ENCODE measurements at regions not wholly inside any gene's neighbourhood (a gene's known extent, or its start where the extent isn't known, plus 50 kb on each side); places are given as distances from the start of the nearest gene placed in this dataset.

DNA sequence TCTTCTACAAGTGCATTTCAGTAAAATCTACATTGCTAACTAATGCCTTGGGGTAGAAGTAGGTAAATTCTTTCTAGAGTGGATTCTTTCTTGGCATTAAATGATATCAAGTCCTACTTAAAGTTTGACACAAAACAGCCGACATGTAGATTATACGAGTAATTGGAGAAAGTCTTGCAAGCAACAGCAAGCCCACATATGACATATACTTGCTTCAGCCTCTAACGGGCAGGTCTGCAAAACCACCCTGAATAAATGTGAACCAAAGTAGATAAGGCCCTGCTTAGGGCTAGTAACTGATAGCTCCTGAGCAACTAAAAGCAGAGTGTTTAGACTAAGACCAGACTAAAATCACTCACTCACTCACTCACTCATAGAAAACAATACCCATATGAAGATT lies 203.2 kb downstream of the LTN1 start:
- no peak for DNase-seq (ENCODE audit: low read depth in 2 of 2)

DNA sequence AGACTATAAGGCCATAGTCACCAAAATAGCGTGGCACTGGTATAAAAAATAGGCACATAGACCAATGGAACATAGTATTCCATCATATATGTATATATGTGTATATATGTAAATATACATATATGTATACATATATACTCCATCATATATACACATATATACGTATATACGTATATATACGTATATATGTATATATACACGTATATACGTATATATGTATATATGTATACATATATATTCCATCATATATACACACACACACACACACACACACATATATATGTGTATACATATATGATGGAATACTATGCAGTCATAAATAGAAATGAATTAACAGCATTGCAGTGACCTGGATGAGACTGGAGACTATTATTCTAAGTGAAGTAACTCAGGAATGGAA lies 204.6 kb downstream of the LTN1 start:
- no peak for DNase-seq (ENCODE audit: low read depth in 2 of 2)

DNA sequence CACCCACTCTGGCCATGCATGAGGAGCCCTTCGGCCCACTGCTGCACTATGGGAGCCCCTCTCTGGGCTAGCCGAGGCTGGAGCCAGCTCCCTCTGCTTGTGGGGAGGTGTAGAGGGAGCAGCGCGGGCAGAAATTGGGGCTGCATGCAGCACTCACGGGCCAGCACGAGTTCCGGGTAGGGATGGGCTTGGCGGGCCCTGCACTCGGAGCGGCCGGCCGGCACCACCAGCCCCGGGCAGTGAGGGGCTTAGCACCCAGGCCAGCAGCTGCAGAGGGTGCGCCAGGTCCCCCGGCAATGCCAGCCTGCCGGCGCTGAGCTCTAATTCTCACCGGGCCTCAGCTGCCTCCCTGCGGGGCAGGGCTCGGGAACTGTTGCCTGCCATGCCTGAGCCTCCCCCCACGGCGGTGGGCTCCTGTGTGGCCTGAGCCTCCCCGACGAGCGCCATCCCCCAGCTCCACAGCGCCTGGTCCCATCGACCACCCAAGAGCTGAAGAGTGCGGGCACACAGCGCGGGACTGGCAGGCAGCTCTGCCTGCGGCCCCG lies 209.0 kb downstream of the LTN1 start:
- no peak for DNase-seq (ENCODE audit: low read depth in 2 of 2)

DNA sequence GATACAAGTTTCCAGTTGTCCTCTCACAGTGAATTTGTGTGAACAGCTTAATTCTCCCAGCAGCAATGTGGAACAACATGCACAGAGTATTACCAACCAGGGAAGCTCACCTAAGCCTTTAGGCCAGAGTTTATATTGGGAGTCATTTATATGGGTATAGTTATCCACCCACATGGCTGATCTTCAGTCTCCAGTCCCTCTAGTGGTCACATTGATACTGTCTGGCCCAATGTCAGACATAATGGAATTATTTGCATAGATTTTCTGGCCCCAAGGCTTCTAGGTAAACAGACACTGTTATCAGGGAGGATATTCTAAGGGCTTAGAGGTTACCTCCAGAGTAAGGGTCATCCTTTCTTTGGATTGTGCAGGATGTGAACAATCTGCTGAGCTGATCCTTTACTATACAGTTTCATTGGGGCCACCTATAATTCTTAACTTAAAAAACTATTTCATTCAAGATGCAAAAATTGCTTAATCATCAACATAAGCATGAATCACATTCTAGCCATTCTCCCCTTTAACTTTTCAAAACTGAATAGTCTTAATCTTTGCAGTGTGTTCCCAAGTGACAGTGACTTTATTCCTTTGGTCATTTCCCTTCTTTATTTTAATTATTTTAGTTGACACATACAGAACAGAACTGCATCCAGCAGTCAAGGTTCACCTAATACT lies 210.9 kb downstream of the LTN1 start:
- DNase-seq (ENCODE audit: low read depth in 2 of 2): no peak

DNA sequence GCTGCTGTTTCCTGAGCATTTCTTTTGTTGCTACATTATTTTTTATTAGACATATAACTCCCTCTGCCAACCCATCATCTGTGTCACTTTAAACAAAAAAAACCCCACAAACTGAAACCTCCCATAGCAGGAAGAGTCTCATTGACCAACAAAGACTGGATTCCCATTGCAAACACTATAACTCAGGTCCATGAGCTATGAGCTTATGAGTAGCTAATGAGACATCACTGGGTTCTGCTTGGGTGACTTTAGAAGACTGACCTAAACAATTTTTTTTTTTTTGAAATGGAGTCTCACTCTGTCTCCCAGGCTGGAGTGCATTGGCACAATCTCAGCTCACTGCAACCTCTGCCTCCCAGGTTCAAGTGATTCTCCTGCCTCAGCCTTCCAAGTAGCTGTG lies 212.8 kb downstream of the LTN1 start:
- no peak for DNase-seq (ENCODE audit: low read depth in 2 of 2)

DNA sequence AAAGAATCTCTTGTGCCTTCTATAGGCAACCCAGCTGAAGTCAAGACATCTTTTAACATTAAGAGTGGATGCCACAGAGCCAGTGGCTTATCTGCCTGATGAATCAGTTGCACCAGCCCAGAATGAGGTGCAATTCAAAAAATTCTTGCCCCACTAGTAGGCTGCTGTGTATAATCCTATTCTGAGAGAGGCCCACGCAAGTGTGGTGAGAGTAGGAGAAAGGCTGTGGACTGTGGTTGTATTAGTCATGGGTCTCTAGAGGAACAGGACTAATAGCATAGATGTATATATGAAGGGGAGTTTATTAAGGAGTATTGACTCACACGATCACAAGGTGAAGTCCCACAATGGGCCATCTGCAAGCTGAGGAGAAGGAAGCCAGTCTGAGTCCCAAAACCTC lies 216.4 kb downstream of the LTN1 start:
- DNase-seq (ENCODE audit: low read depth in 2 of 2): peak; percentile 23 to 40

DNA sequence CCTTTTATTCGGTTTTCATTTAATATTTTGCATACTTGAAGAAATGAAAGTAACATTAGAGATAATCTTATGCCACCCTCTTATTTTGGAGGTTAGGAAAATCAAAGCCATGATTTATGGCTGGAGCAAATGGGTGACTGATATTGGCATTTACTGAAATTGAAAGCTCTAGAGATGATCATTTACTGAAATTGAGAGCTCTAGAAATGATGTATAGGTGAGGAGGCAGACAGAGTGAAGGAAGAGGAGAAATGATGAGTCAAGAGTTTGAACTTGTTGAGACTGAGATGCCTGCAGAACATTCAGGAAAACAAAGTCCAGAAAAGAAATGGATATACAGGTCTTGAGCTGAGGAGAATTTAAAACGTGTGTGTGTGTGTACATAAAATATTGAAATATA lies 217.6 kb downstream of the LTN1 start:
- DNase-seq (ENCODE audit: low read depth in 2 of 2): no peak

DNA sequence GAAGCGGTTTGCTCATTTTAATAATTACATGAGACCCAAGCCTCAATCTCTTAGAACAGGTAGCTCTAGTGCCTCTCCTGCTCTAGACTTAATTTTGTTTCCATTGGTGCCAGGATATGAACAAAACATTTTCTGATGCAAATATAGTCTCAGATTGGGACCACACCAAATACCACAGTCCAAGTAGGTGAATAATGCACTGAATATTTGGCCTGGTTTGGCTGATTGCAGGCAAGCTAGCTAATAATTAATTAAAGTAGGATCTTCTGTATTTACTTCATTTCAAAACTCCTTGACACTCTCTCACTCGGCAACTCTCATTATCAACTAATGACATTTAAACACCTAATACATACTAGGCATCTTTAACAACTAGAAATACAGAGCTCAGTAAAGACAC lies 219.6 kb downstream of the LTN1 start:
- no peak for DNase-seq (ENCODE audit: low read depth in 2 of 2)

DNA sequence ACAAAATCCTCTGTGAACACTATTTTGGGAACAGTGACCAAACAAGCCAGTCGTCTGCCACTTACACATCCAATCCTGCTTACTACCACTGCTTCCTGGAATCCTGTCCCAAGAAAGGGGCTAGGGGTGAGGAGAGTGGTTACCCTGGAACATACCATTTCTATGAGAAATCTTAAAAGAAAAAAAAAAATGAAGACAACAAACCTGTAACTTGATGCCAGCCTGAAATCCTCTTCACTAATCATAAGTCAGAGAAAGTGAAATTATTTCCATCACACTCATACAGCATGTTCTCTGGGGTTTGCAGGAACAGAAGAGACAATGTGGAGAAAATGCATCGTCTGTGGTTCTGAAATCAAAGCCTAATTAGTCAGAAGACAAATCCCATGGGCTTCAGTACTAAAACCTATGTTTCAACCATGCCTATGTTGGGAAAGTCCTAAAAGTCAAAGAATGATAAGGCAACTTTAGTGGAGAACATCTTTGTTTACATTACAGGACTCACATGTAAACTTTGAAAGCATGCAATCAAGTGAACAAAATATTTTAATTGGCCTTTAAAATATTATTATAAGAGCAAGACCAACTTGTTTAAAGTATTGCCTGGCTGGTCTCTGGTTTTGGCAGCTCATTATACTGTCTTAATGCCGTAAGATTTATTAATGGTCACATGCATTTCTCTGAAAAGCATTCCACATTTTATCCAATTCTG lies 220.7 kb downstream of the LTN1 start:
- DNase-seq (ENCODE audit: low read depth in 2 of 2): no peak

DNA sequence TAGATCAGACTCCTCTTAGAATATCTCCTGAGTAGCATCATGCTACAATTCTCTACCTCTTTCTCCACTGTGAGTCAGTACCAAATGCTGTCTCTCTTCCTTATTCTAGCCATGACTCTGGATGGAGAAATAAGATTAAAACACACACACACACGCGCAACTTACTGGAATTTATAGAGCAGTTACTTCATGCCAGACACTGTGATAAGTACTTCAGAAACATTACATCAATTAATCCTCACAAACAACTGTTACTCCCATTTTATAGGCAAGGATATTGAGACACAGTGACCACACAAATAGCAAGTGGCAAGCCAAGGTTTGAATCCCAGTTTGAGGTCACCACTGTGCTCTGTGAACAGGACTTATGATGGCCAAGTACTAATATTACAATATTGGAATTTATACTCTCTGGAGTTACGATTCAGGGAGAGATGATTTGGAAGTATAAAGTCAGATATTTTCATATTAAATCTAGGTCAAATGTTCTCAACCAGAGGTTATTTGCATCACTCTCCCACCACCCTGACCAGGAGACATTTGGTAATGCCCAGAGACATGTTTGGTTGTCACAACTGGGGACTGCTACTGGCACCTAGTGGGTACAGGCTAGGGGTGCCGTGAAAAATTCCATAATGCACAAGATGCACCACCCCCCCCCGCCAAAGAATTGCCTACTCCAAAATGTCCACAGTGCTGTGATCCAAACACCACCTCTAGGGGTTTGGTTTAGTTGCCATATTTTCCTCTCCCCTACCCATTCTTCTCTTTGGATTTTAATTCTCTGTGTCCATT lies 221.6 kb downstream of the LTN1 start:
- DNase-seq (ENCODE audit: low read depth in 2 of 2): no peak

DNA sequence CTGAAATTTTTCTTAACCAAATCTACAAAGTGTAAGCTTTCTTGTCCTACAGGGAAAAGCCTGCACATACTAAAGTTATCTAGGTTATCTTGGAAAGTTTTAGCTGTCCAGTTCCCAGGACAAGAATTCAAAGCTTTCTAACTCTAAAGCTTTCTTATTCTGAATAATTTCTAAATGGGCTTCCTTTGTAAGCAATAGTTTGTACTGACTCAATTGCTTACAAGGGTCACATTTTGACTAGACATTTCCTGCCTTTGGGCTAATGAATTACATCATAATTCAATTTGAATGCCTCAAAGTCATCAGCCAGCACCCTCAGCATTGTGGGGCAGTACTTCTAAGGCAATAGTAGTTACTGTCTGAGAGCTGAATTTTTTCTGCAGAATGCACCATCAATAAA lies 223.0 kb downstream of the LTN1 start:
- DNase-seq (ENCODE audit: low read depth in 2 of 2): no peak

DNA sequence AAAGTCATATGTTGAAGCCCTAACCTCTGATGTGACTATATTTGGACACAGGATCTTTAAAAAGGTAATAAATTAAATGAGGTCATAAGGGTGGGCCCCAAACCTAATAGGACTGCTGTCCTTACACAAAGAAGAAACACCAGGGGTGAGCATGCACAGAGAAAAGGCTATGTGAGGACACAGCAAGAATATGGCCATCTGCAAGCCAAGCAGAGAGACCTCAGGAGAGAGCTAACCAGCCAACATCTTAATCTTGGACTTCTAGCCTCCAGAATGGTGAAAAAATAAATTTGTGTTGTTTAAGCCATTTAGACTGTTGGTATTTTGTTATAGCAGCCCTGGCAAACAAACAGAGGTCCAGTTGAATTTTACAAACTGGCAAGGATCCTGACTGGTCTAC lies 223.9 kb downstream of the LTN1 start:
- no peak for DNase-seq (ENCODE audit: low read depth in 2 of 2)

DNA sequence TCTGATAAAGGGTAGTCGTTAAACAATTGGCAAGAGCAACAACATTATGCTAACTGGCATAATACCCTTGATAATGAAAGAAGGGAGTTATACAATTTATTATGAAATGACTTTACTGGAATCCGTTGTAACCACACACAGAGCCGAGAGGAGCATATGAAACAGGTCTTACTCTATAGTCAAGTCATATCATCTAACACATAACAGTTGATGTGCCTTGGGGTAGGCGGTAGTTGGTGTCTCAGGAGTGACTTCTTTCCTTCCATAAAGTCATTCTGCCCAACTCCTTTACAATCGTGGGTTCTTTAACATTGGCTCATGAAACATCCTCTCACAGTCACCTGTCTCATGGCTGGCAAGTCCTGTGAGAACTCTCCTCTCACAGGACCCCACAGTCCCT lies 225.2 kb downstream of the LTN1 start:
- no peak for DNase-seq (ENCODE audit: low read depth in 2 of 2)

DNA sequence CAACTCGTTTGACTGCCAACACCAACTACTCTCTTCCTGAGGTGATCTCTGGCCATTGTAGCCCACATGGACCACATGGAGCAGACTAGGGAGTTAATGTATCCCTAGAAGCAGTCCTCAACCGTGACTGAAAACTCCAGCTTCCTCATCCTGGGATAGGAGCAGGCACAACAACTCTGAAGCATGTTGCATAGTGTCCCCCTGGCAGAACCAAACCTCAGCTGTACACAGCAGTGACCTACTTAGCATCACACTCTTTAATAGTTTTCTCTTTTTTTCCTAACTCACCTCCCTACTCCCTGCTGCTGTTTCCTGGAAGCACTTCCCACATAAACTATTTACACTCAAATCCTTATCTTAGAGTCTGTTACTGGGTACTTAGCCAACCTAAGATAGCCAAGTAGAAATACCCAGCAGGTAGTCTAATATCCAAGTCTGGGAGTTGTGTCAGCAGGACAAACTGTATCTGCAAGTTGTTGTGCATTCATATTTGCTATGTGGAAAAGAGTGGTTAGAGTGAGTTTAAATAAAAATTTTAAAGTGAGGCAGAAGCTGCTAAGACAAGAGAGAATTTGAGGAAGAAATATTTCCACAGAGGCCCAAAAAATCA lies 228.8 kb downstream of the LTN1 start:
- no peak for DNase-seq (ENCODE audit: low read depth in 2 of 2)

DNA sequence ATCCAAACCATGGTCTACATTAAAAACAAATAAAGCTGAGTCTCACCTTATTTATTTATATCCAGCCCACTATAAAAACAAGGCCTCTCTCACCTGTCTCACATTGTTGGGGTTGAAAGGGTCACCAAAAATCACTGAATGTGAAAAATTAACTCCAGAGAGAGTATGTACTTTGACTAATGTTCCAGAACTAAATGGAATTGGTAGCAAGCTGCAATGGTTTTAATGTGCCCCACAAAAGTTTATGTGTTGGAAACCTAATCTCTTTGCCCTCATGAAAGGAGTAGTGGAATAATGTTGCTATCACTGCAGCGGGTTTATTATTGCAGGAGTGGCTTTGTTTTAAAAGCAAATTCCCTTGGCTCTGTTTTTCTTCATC lies 230.3 kb downstream of the LTN1 start:
- DNase-seq (ENCODE audit: low read depth in 2 of 2): no peak

DNA sequence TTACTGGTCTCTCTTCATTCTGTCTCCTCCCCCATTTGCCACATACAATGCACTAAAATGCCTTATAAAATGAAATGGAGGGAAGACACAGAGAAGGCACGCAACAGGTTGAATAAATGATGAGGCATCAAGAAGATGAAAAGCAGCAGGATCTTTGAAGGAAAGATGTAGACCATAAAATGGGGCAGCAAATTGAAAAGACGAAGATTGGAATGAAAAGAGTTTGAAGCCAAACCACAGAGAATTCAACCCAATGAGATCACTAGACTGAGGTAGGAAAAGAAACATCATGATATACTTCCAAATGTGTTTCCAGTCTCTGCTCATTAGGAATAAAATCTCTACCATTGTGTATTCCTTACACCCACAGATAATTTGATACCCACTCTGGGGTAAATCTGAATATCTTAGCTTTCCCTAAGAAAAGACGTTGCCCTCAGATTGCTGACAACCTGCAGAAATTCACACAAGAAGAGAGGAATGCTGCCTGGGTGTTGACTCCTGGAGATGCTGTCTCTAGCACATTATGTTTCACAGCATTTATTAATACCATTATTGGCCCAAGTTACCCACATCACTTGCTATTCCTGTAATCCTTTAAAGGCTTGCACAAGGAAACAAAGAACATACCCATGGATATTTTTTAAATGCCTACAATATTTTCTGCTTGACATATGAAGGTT lies 230.9 kb downstream of the LTN1 start:
- no peak for DNase-seq (ENCODE audit: low read depth in 2 of 2)

DNA sequence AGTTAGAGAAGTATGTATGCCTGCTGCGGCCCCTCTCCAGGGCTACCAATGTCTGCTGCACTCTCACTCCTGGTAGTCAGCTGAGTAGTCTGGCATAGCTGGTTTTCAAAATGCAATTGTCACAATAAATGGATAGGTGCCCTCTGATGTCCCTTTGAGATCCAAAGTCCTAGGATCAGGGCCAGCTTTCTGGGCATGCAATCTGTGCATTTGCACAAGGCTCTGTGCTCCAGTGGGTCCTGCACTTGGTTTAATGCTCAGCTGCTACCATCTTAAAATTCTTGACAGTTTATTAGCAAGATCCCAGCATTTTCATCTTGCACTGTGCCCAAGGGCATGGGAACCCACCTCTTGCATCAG lies 233.8 kb downstream of the LTN1 start:
- DNase-seq (ENCODE audit: low read depth in 2 of 2): no peak

DNA sequence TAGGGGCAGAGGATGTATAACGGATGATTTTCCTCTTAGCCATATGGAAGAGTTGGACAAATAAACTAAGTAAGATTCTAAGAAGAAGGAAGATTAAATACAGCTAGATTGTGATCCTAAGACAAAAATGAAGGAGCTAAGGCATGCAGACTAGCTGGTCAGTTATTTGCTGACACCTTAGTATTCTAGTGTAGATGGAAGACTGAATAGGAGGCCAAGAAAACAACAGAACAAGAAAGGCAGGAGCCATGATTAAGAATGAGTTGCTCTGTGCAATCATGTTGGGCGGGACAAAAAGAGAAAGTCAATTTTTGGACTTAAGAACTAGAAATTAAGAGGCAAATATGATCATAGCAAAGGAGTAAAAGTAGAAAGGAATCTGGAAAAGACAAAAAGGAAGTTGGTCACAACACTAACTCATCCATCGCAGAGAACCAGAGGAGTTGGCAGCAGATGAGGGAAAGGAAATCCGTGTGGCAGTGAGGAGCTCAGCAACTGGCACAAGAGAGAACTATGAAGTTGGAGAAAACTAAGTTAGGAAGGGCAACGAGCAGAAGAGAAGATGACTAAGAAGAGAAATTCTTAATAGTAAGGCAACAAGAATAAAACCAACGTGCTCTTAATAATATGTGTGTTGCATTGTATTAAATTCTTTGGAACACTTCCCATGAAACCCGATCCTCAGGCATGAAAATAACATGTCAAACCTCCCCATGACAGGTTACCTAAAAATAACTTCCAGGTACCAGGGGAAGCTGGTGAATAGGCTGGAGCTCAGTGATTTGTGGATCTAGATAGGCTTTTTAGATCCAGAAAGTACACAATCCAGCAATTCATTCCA lies 234.4 kb downstream of the LTN1 start:
- DNase-seq (ENCODE audit: low read depth in 2 of 2): no peak

DNA sequence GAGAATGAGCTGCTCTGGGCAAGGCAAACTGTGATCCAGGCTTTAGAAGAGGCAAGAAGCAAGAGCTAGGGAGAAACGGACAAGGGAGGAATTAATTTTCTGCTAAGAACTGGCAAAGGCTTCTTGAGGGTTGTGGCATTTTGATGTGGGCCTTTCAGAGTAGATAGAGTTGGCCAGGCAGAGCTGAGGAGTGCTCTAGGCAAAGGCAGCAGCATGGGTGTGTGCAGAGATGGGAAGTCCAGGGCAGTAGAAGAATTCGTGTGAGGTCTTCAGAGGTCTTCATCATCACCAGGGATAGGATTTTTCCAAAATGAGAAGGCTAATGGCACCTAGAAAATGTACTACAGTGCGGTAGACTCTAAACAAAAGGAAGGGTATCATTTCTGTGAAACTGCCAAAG lies 237.8 kb downstream of the LTN1 start:
- DNase-seq (ENCODE audit: low read depth in 2 of 2): no peak

DNA sequence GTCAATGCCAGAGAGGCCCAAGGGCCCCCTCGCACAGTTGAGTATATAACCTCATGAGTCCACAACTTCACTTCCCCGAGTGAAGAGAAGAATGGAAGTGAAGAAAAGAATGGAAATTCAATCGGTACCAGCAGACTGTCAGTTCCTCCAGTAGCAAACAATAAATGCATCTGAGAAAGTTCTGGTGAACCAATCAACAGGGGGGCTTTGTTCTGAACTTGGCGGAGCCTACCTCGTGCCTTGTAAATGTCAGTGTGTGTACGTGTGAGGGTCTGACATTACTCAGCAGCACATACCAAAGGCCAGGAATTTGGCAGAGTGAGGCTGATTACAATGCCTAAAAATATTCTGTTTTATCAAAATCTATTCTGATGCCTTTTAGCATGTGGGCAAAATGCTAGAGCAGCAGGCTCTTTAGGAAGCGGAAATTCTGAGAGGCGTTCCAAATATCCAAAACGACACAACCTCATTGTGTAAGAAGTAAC lies 238.5 kb downstream of the LTN1 start:
- DNase-seq (ENCODE audit: low read depth in 2 of 2): no peak

DNA sequence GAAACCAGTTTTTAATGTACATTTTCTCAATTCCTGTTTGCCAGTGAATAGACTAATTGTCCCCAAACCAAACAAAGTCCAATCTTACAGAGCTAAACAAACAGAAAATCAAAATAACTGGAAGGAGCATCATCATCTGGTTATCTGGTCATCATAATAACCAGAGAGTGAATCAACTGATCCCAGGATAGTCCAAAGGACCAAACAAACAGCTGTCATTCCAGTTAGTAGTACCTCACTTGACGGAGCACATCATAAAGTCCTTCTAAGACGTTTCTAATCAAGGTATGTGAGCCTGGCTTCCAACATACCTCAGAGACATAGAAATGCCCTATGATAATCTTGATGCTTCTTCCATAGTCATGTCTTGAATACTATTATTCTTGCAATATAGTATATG lies 240.5 kb downstream of the LTN1 start:
- DNase-seq (ENCODE audit: low read depth in 2 of 2): no peak

Measured in stimulated activated CD8-positive, alpha-beta memory T cell treated with anti-CD3 and anti-CD28 coated beads, Interleukin-2, amount 100 ng/mL, for 48 hours (primary cell).